H7 (cell line): ENCODE measurements at regions not wholly inside any gene's neighbourhood (a gene's known extent, or its start where the extent isn't known, plus 50 kb on each side); places are given as distances from the start of the nearest gene placed in this dataset.
A peak's percentile ranks its signal among the peaks of the same experiment; 100 is the strongest.

Experiments
- DNase-seq: peaks from one replicate; pipeline ENCODE4 v3.0.0; 2012
- H3K27me3 ChIP-seq: 2 replicates; pipeline ENCODE4 v1.6.0; 2011; ENCODE audit warnings: mild to moderate bottlenecking, low read length; ENCODE audit not compliant: control insufficient read depth, insufficient read depth
- H3K36me3 ChIP-seq: replicated peaks from 2 replicates; pipeline ENCODE4 v1.5.1; 2011; ENCODE audit warnings: low read length; ENCODE audit not compliant: control insufficient read depth, insufficient read depth
- H3K4me3 ChIP-seq: 2 replicates; pipeline ENCODE4 v1.5.1; 2011; ENCODE audit warnings: low read depth, mild to moderate bottlenecking, control low read depth, low read length, moderate library complexity; ENCODE audit not compliant: insufficient read depth

DNA sequence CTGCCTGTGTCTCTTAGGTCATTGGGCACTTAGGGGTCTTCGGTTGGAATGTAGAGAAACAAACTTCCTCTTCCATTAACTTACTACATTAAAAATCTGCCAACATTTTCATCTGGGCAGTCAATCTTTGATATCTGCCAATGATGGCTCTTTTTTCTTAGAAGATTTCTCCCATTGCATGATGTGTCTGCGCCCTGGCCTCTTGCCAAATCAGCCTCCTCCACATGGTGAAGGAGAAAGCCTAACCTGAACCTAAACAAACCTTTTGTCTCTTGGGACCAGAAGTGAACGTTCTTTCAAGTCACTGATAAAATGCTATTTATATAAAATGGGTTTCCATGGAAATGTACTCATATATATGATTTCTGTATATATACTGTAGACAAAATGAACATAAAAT lies 998.9 kb upstream of the GJE1 start:
- H3K27me3 ChIP-seq, result no peaks in the 10 kb centered on the region
- H3K36me3 ChIP-seq, result no peaks in the 10 kb centered on the region
- DNase-seq, result no peak

DNA sequence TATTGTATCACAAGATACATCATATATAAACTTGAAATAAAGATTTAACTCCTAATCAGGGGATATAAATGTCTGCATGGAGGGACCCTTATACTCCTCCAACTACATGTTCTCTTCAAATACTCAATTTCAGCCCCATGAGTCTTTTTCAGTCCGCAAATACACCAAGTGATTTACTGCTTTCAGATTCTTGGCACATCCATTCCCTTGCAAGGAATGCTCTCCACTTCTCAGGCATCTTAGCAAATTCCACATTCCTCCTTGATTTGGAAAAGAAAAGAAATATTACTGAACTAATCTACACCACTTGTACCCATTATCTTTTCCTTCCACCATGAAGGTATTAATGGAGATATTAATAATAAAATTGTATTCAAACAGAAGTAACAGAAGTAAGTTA lies 999.4 kb upstream of the GJE1 start:
- H3K27me3 ChIP-seq, result no peaks in the 10 kb centered on the region
- no peak overlapping the region for H3K4me3 ChIP-seq
- no peaks in the 10 kb centered on the region for H3K36me3 ChIP-seq
- DNase-seq, result no peak

More for the DNA sequence above, 998.9 kb upstream of the GJE1 start:
- no peak overlapping the region for H3K4me3 ChIP-seq

DNA sequence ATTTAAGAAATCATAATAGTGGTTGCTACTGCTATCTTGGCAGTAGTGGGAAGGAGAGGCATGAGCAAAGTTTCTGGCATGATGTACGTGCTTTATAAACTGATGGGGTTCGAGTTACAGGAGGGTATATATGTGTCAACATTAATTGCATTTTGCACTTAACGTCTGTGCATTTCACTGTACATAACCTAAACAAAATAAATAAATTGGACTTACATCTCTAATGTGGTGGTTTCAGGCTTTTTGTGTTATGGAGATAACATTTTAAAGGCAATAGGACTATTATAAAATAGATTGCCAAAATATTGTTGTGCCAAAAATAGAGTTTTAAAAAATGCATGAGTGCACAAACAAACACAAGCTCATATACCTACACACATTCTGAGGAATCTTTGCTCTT lies 1001.1 kb upstream of the GJE1 start:
- H3K36me3 ChIP-seq, result no peaks in the 10 kb centered on the region
- no peaks in the 10 kb centered on the region for H3K27me3 ChIP-seq
- no peak for DNase-seq
- H3K4me3 ChIP-seq, result no peak overlapping the region

DNA sequence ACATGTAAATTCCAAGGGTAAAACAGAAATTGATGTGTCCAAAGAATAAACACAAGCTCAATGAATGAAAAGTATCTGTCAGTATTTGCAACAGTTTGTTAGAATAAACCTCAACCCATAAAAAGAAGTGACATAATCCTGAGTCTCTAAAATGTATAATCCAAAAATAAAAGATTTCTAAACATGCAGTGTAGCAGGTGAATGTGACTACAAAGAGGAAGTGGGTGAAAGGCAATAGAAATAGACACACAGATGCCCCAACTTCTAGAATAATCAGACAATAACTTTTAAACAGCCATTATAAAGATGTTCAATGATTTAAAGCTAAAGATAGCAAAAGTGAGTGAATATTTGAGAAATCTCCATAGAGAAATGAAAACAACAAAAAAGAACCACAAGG lies 1009.2 kb upstream of the GJE1 start:
- Histone ChIP-seq H3K27me3 (no peaks in the 10 kb centered on the region), H3K36me3 (no peaks in the 10 kb centered on the region), H3K4me3 (no peak overlapping the region)
- no peak for DNase-seq

DNA sequence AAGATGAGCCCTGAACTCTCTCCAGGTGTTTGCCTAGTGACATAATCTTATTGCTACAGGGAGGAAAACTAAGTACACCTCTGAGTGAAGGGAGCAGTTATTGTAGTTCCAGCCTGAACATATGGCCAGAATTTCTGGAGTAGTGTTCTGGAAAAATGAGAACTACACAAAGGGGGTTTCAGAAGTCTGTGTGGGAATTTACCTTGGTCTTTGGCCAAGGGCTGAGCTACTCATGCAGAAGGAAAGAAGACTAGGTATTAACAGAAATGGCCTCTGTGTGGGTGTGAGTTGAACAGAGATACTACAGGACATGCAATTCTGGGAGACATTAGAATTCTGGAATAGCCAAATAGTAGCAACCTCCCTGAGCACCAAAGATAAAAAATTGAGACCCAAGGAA lies 1009.7 kb upstream of the GJE1 start:
- no peak for DNase-seq
- no peaks in the 10 kb centered on the region for H3K27me3 ChIP-seq
- no peak overlapping the region for H3K4me3 ChIP-seq

DNA sequence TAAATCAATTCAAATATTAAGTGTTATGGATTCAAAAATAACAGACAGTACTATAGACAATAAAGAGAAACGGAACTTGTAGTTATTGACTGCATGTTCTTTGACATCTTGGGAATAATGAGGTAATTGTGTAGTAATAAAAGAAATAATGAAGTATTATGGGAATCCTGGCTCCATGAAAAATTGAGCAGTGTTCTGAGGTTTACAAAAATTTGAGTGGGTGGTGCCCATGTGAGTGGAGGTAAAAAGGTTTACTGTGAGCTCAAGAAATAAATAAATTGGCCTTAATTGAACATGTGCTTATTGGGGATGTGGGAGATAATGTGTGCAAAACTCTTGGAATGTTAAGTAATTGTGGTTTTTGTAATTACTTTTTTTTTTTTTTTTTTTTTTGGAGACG lies 1013.7 kb upstream of the GJE1 start:
- DNase-seq, result no peak
- no peaks in the 10 kb centered on the region for H3K27me3 ChIP-seq
- no peak overlapping the region for H3K4me3 ChIP-seq
- no peaks in the 10 kb centered on the region for H3K36me3 ChIP-seq

More for the DNA sequence above, 1009.7 kb upstream of the GJE1 start:
- no peaks in the 10 kb centered on the region for H3K36me3 ChIP-seq

DNA sequence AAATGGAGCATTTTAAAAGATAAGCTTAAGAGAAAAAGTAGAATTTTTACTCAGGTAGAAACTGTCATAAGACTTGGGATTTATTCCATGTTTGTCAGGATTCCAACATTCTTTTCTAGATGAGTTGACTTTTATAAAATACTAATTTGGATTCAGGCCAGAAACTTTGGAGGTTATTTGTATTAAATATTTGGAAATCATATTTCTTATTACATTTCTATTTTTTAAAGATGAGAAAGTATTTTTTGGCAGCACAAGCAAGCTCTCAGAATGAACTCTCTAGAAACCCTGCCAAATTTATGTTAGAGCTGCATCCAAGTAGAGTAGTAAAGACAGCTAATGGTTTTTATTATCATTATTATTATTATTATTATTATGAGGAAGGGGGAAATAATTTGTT lies 1014.9 kb upstream of the GJE1 start:
- Histone ChIP-seq H3K36me3 (no peaks in the 10 kb centered on the region), H3K4me3 (no peak overlapping the region), H3K27me3 (no peaks in the 10 kb centered on the region)
- DNase-seq, result no peak

DNA sequence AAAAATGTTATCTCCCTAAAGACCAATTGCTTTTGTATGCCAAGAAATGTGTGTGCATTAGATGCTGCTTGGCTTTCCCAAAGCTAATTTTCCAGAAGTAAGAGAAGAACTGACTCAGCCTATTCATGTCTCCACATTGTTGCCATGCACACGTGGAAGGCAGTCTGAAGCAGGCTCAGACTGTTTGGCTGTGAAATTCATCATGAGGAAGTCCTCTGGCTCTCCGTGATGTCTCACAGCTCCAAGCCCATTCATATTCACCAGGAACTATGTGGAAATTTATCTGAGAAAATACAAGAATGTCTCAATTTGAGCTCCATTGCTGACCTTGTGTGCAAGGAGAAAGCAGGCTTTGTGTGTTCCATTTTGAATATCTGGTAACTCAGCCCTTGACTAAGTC lies 1022.2 kb upstream of the GJE1 start:
- Histone ChIP-seq H3K4me3 (no peak overlapping the region), H3K27me3 (no peaks in the 10 kb centered on the region), H3K36me3 (no peaks in the 10 kb centered on the region)
- DNase-seq, result no peak

DNA sequence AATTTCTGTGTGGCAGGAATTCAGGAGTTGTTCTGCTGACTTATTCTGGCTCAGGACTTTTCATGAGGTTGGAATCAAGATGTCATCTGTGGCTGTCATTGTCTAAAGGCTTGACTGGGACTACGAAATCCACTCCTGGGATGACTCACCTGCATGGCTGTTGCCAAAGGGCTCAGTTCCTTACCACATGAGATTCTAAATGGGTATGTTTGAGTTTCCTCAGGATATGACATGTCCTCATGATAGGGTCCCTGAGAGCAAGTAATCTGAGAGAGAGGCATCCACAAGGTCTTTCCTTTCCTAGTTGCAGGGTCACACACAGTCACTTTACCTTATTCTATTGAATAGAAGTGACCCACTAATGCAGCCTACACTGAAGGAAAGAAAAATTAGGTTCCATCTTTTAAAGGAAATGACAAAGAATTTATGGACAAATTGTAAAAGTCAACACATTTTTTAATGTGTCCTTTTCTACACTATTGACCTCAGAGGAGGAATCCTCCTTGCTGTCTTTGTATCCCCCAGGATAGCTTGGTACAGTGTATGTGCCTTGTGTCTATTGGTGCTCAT lies 1025.0 kb upstream of the GJE1 start:
- H3K36me3 ChIP-seq, result no peaks in the 10 kb centered on the region
- DNase-seq, result no peak
- H3K4me3 ChIP-seq, result no peak overlapping the region
- no peaks in the 10 kb centered on the region for H3K27me3 ChIP-seq

DNA sequence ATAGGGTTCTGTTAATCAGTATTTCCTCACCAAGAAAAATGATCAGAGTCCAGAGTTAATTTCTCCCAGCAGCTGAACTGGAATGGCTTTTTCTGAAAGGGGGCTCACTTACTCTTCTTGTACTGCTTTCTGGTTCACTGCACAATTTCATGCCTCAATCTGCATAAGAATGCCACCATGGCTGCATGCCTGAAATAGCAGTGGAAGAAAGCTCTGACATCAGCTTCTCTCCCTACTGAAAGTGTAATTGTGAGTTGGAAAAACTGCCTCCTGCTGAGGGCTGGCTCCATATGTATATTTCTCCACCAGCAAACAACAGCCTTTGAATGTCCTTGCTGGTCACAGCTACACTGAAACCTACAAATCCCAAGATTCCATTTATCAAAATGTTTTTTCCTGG lies 1027.2 kb upstream of the GJE1 start:
- DNase-seq, result peak; percentile 5
- H3K4me3 ChIP-seq, result no peak overlapping the region

DNA sequence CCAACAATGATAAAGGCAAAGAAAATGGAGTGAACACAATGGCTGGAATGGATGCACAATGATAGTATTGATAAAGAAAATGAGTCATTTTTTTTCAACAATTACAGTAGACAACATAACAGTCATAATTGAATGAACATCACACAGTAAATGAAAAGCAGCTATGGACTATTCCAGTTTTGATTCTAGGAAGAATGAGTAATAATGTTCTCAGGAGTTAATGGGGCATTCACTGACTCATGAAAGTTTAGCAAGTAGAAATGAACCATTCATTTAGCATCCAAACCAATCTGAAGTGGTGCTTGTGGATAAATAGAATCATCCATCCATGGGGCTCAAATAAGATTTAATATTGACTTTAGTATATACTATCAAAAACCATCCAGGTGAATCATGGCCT lies 1029.5 kb upstream of the GJE1 start:
- DNase-seq, result no peak
- Histone ChIP-seq H3K27me3 (no peaks in the 10 kb centered on the region), H3K4me3 (no peak overlapping the region), H3K36me3 (no peaks in the 10 kb centered on the region)

More for the DNA sequence above, 1027.2 kb upstream of the GJE1 start:
- H3K36me3 ChIP-seq, result no peaks in the 10 kb centered on the region
- no peaks in the 10 kb centered on the region for H3K27me3 ChIP-seq

DNA sequence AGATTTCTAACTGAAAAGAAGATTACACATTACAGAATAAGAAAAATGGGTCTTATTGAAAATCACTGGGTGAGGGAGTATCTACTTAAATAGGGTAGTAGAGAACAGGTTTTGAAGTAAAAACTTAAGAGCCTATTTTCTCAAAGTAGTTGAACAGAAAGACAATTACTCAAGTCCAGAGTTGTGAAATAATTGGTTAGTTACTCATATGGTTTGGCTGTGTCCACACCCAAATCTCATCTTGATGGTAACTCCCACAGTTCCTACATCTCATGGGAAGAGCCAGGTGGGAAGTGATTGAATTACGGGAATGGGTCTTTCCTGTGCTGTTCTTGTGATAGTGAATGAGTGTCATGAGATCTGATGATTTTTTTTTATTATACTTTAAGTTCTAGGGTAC lies 1035.3 kb upstream of the GJE1 start:
- Histone ChIP-seq H3K27me3 (no peaks in the 10 kb centered on the region), H3K36me3 (no peaks in the 10 kb centered on the region), H3K4me3 (no peak overlapping the region)
- no peak for DNase-seq

DNA sequence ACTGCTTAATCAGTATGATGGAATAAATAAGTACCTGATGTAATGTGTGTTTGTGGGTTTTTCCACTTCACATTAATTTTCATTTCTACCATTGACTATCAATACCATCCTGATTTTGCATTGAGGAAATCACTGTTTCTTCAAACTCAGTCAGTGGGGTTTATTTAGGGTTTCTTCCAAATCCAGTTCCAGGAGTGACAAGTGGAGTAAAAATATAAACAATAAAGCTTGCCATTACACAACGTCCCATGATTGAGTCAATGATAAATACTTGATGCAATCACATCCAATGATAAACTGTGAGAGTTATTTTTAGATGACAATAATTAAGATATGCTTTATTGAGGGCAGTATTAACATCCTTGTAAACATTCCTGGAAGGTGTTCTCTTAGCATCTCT lies 1037.4 kb upstream of the GJE1 start:
- H3K27me3 ChIP-seq, result no peaks in the 10 kb centered on the region
- H3K4me3 ChIP-seq, result no peak overlapping the region
- no peak for DNase-seq
- H3K36me3 ChIP-seq, result no peaks in the 10 kb centered on the region

DNA sequence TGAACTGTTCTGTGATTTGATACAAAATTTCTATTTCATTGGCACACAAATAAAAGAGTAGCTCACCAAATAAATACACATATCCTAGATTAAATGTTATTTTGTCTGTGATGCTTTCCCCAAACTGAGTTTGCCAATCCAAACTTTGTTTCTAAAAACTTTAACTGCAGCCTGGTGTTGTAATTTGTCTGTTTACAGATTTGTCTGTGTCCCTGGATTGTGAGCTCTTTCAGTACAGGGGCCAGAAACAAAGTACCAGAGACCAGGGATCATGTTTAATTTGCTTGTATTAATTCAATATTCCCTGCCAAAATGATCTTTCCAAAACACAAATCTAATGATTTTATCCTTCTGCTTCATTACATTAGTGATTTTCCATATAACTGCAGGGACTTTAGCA lies 1044.6 kb upstream of the GJE1 start:
- no peaks in the 10 kb centered on the region for H3K36me3 ChIP-seq
- H3K27me3 ChIP-seq, result no peaks in the 10 kb centered on the region
- H3K4me3 ChIP-seq, result no peak overlapping the region
- DNase-seq, result no peak

DNA sequence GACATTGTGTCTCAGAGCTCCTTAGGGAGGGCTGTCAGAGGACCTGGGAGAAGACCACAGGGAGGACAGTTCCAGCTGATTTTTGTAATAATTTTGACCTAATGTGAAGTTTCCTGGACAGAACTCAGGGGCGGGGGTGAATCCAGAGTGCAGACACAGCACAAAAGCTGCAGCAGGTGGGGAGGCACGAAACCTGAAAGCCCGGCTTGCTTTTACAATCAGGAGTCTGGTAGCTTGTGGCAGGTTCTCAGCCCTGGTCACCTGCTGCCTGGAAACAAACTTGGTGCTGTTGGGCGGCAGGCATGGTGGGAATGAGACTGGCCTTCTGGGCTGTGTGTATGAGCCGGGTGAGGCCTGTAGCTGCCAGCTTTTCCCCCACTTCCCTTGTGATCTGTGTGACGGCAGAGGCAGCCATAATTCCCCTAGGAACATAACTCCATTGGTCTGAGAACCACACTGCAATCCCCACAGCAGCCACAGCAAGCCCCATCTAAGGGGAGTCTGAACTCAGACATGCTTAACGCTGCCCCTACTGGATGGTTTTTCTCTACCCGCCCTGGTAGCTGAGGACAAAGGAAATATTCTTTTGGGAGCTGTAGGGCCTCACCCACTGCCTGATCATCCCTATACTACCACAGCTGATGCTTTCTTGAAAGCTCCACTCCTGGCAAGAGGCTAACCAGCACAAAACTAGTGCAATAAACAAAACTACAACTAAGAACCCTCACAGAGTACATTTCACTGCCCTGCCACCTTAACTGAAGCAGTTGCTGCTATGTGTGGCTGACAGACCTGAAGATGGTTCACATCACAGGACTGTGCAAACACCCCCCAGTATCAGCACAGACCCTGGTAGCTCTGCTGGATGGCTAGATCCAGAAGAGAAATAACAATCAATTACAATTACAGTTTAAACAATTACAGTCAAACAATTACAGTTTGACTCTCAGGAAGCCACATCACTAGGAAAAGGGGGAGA lies 1055.1 kb upstream of the GJE1 start:
- no peaks in the 10 kb centered on the region for H3K36me3 ChIP-seq
- peak; percentile 6 for DNase-seq
- H3K27me3 ChIP-seq, result no peaks in the 10 kb centered on the region
- no peak overlapping the region for H3K4me3 ChIP-seq
